GM12878 (cell line): ENCODE measurements at regions not wholly inside any gene's neighbourhood (a gene's known extent, or its start where the extent isn't known, plus 50 kb on each side); places are given as distances from the start of the nearest gene placed in this dataset.

ENCODE experiments used
- BRCA1 ChIP-seq: IDR thresholded peaks from 2 replicates; pipeline ENCODE4 v1.6.1; 2011; ENCODE audit warnings: low read depth, low read length, improper control_type of control experiment
- CEBPB ChIP-seq, 2 experiments: fragments of 150-350 bp in 1 of 2; IDR thresholded peaks; 2 replicates each; pipeline ENCODE4 v1.6.1; 2012 to 2014; ENCODE audit warnings: low read depth in 2 of 2, low read length in 2 of 2, borderline replicate concordance in 1 of 2, inconsistent platforms in 1 of 2
- CHD1 ChIP-seq: IDR thresholded peaks from 2 replicates; pipeline ENCODE4 v1.6.1; 2012; ENCODE audit warnings: low read depth, low read length, improper control_type of control experiment
- FOXK2 ChIP-seq: fragments of 450-650 bp; IDR thresholded peaks from 2 replicates; pipeline ENCODE4 v1.6.1; 2017; ENCODE audit warnings: mild to moderate bottlenecking, moderate library complexity
- GATAD2B ChIP-seq: fragments of 450-650 bp; conservative IDR thresholded peaks from 2 replicates; pipeline ENCODE4 v1.6.1; 2017; ENCODE audit warnings: low read depth, mild to moderate bottlenecking, moderate library complexity
- HDAC2 ChIP-seq: fragments of 200-600 bp; sonication (generic); IDR thresholded peaks from 2 replicates; pipeline ENCODE4 v1.6.1; 2017
- HDAC6 ChIP-seq: fragments of 200-600 bp; sonication (generic); IDR thresholded peaks from one replicate; pipeline ENCODE4 v1.8.0; 2017; ENCODE audit warnings: antibody characterized with exemption; ENCODE audit not compliant: unreplicated experiment
- NFYA ChIP-seq: IDR thresholded peaks from 2 replicates; pipeline ENCODE4 v1.6.1; 2011; ENCODE audit warnings: low read depth, mild to moderate bottlenecking, low read length, improper control_type of control experiment, borderline replicate concordance
- NR2F1 ChIP-seq: fragments of 450-650 bp; conservative IDR thresholded peaks from 2 replicates; pipeline ENCODE4 v1.6.1; 2017; ENCODE audit warnings: mild to moderate bottlenecking
- POLR2A ChIP-seq: IDR thresholded peaks from 2 replicates; pipeline ENCODE4 v1.6.1; 2011; ENCODE audit warnings: low read depth, mild to moderate bottlenecking, low read length
- SREBF1 ChIP-seq: IDR thresholded peaks from 2 replicates; pipeline ENCODE4 v1.6.1; 2012; ENCODE audit warnings: mild to moderate bottlenecking, low read length
- SRF ChIP-seq, 2 experiments: IDR thresholded peaks; 2 replicates each; pipeline ENCODE4 v1.6.1; 2011; ENCODE audit warnings: low read depth in 2 of 2, low read length in 2 of 2, mild to moderate bottlenecking in 1 of 2, moderate library complexity in 1 of 2
- TF ChIP-seq, protein P1 (sequence below), 3 experiments: IDR thresholded peaks in 2 of 3; conservative IDR thresholded peaks in 1 of 3; 2 replicates each; pipeline ENCODE4 v1.5.1; 2011; ENCODE audit warnings: low read depth in 3 of 3, low read length in 3 of 3, mild to moderate bottlenecking in 3 of 3, control low read depth in 2 of 3, moderate library complexity in 2 of 3, inconsistent platforms in 1 of 3, mixed read lengths in 1 of 3; ENCODE audit not compliant: control insufficient read depth in 2 of 3, insufficient read depth in 1 of 3; ENCODE audit errors: extremely low read depth in 1 of 3
- TF ChIP-seq, protein P2 (sequence below): fragments of 450-650 bp; IDR thresholded peaks from 2 replicates; pipeline ENCODE4 v1.6.1; 2017; ENCODE audit warnings: mild to moderate bottlenecking

DNA sequence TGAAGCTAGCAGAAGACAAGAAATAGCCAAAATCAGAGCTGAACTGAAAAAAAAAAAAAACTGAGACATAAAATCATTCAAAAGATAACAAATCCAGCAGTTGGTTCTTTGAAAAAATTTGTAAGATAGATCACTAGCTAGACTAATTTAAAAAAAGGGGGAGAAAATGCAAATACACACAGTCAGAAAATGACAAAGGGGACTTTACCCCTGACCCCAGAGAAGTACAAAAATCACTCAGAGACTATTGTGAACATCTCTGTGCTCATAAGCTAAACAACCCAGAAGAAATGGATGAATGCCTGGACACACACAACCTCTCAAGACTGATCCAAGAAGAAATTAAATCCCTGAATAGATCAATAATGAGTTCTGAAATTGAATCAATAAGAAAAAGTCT is 914.3 kb upstream of the API5 start:
- no peak for TF ChIP-seq CEBPB (IDR thresholded peaks at IDR 0.05; ENCODE audit: borderline replicate concordance in 1 of 2, low read depth in 2 of 2, low read length in 2 of 2)
- TF ChIP-seq HDAC2 = no peak
- TF ChIP-seq, protein P1, sequence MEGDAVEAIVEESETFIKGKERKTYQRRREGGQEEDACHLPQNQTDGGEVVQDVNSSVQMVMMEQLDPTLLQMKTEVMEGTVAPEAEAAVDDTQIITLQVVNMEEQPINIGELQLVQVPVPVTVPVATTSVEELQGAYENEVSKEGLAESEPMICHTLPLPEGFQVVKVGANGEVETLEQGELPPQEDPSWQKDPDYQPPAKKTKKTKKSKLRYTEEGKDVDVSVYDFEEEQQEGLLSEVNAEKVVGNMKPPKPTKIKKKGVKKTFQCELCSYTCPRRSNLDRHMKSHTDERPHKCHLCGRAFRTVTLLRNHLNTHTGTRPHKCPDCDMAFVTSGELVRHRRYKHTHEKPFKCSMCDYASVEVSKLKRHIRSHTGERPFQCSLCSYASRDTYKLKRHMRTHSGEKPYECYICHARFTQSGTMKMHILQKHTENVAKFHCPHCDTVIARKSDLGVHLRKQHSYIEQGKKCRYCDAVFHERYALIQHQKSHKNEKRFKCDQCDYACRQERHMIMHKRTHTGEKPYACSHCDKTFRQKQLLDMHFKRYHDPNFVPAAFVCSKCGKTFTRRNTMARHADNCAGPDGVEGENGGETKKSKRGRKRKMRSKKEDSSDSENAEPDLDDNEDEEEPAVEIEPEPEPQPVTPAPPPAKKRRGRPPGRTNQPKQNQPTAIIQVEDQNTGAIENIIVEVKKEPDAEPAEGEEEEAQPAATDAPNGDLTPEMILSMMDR (IDR thresholded peaks at IDR 0.05 in 2 of 3, conservative IDR thresholded peaks at IDR 0.05 in 1 of 3; ENCODE audit: control insufficient read depth in 2 of 3, extremely low read depth in 1 of 3, insufficient read depth in 1 of 3, low read depth in 3 of 3, low read length in 3 of 3) = no peak
- TF ChIP-seq POLR2A = no peak
- no peak for TF ChIP-seq NFYA
- no peak for TF ChIP-seq CHD1
- TF ChIP-seq, protein P2, sequence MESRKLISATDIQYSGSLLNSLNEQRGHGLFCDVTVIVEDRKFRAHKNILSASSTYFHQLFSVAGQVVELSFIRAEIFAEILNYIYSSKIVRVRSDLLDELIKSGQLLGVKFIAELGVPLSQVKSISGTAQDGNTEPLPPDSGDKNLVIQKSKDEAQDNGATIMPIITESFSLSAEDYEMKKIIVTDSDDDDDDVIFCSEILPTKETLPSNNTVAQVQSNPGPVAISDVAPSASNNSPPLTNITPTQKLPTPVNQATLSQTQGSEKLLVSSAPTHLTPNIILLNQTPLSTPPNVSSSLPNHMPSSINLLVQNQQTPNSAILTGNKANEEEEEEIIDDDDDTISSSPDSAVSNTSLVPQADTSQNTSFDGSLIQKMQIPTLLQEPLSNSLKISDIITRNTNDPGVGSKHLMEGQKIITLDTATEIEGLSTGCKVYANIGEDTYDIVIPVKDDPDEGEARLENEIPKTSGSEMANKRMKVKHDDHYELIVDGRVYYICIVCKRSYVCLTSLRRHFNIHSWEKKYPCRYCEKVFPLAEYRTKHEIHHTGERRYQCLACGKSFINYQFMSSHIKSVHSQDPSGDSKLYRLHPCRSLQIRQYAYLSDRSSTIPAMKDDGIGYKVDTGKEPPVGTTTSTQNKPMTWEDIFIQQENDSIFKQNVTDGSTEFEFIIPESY = no peak
- TF ChIP-seq HDAC6 = no peak
- no peak for TF ChIP-seq BRCA1
- no peak for TF ChIP-seq NR2F1
- no peak for TF ChIP-seq FOXK2
- no peak for TF ChIP-seq GATAD2B
- TF ChIP-seq SREBF1 = no peak
- no peak for TF ChIP-seq SRF (IDR thresholded peaks at IDR 0.05; ENCODE audit: low read depth in 2 of 2, low read length in 2 of 2)
